CD14-positive monocyte (primary cell): ENCODE measurements at regions not wholly inside any gene's neighbourhood (a gene's known extent, or its start where the extent isn't known, plus 50 kb on each side); places are given as distances from the start of the nearest gene placed in this dataset.

Experiments
- DNase-seq, 3 donors: peaks; one replicate each; pipeline ENCODE4 v3.0.0-alpha.2; 2011 to 2022
- H2AFZ ChIP-seq: 2 replicates; pipeline ENCODE4 v1.6.0; 2012; ENCODE audit warnings: mild to moderate bottlenecking, low read depth, low read length, inconsistent platforms; ENCODE audit not compliant: insufficient read depth, poor library complexity, severe bottlenecking
- H3K27ac ChIP-seq, 2 donors: 1 replicate in 1 of 2; 2 replicates in 1 of 2; pipeline ENCODE4 v1.5.1; 2012 to 2013; ENCODE audit warnings: low read length in 2 of 2, control low read depth in 1 of 2, inconsistent platforms in 1 of 2, low read depth in 1 of 2, mild to moderate bottlenecking in 1 of 2
- H3K27me3 ChIP-seq, 2 donors: one replicate each; pipeline versions ENCODE4 v1.6.0 to v1.6.1; 2011 to 2013; ENCODE audit warnings: low read length in 2 of 2; ENCODE audit not compliant: control insufficient read depth in 2 of 2, insufficient read depth in 2 of 2
- H3K36me3 ChIP-seq, 2 donors: replicated peaks in 1 of 2; 1 replicate in 1 of 2; 2 replicates in 1 of 2; pipeline versions ENCODE4 v1.5.1 to v1.6.1; 2012 to 2013; ENCODE audit warnings: low read length in 2 of 2, control low read depth in 1 of 2, inconsistent platforms in 1 of 2, mild to moderate bottlenecking in 1 of 2; ENCODE audit not compliant: insufficient read depth in 2 of 2, control insufficient read depth in 1 of 2
- H3K4me1 ChIP-seq, 2 donors: 1 replicate in 1 of 2; 2 replicates in 1 of 2; pipeline versions ENCODE4 v1.5.1 to v1.6.1; 2012 to 2013; ENCODE audit warnings: low read length in 2 of 2, control low read depth in 1 of 2, inconsistent platforms in 1 of 2, mild to moderate bottlenecking in 1 of 2, moderate library complexity in 1 of 2; ENCODE audit not compliant: insufficient read depth in 2 of 2, control insufficient read depth in 1 of 2
- H3K4me2 ChIP-seq: replicated peaks from 2 replicates; pipeline ENCODE3; 2012; ENCODE audit warnings: low read length, moderate library complexity, mild to moderate bottlenecking; ENCODE audit not compliant: poor library complexity, severe bottlenecking; ENCODE audit errors: extremely low read depth
- H3K4me3 ChIP-seq, 3 experiments: fragments of 200-600 bp in 1 of 3; sonication (generic) in 1 of 3; replicated peaks in 1 of 3; 1 replicate in 2 of 3; 2 replicates in 1 of 3; pipeline ENCODE4 v1.5.1; 2011 to 2013; ENCODE audit warnings: low read length in 3 of 3, mild to moderate bottlenecking in 3 of 3, control low read depth in 2 of 3, low read depth in 2 of 3, inconsistent platforms in 1 of 3, moderate library complexity in 1 of 3
- H3K79me2 ChIP-seq: 2 replicates; pipeline ENCODE4 v1.6.0; 2012; ENCODE audit warnings: mild to moderate bottlenecking, control low read depth, inconsistent platforms, low read length, moderate library complexity; ENCODE audit not compliant: insufficient read depth
- H3K9ac ChIP-seq: 2 replicates; pipeline ENCODE4 v1.6.0; 2017; ENCODE audit warnings: low read length, mild to moderate bottlenecking; ENCODE audit not compliant: insufficient read depth, poor library complexity, severe bottlenecking
- H3K9me3 ChIP-seq, 2 donors: replicated peaks in 1 of 2; 1 replicate in 1 of 2; 2 replicates in 1 of 2; pipeline versions ENCODE4 v1.5.1 to v1.6.1; 2012 to 2013; ENCODE audit warnings: low read length in 2 of 2, control low read depth in 1 of 2; ENCODE audit not compliant: control insufficient read depth in 1 of 2, insufficient read depth in 1 of 2
- H4K20me1 ChIP-seq: 2 replicates; pipeline ENCODE4 v1.6.0; 2012; ENCODE audit warnings: mild to moderate bottlenecking, low read length, control low read depth, moderate library complexity; ENCODE audit not compliant: insufficient read depth
- H3K27ac Mint-ChIP-seq, 7 donors: one replicate each; pipeline ENCODE4 v1.8.0; 2020; ENCODE audit warnings: mild to moderate bottlenecking in 7 of 7, mixed read lengths in 7 of 7, moderate library complexity in 6 of 7, inconsistent platforms in 2 of 7
- H3K27me3 Mint-ChIP-seq, 3 donors: one replicate each; pipeline ENCODE4 v1.8.0; 2021 to 2022; ENCODE audit warnings: low read depth in 3 of 3, mild to moderate bottlenecking in 3 of 3, mixed read lengths in 3 of 3, moderate library complexity in 3 of 3, inconsistent platforms in 1 of 3
- H3K36me3 Mint-ChIP-seq, 2 donors: one replicate each; pipeline ENCODE4 v1.8.0; 2020; ENCODE audit warnings: mixed read lengths in 2 of 2, inconsistent platforms in 1 of 2, mild to moderate bottlenecking in 1 of 2
- H3K4me1 Mint-ChIP-seq: one replicate; pipeline ENCODE4 v1.8.0; 2020; ENCODE audit warnings: mild to moderate bottlenecking, mixed read lengths
- H3K4me3 Mint-ChIP-seq, 2 donors: one replicate each; pipeline ENCODE4 v1.8.0; 2020; ENCODE audit warnings: mild to moderate bottlenecking in 2 of 2, mixed read lengths in 2 of 2, moderate library complexity in 1 of 2
- H3K9me3 Mint-ChIP-seq, 7 donors: one replicate each; pipeline ENCODE4 v1.8.0; 2020 to 2022; ENCODE audit warnings: mixed read lengths in 7 of 7, mild to moderate bottlenecking in 6 of 7, moderate library complexity in 6 of 7, inconsistent platforms in 2 of 7
- CTCF ChIP-seq: fragments of 200-600 bp; IDR thresholded peaks from one replicate; pipeline ENCODE4 v1.8.0; 2022; ENCODE audit warnings: antibody characterized with exemption, mild to moderate bottlenecking
- WGBS: methylation state at CpG from one replicate; pipeline ENCODE4 v1.1.5; 2013; ENCODE audit warnings: missing lambda C conversion rate; ENCODE audit not compliant: insufficient coverage; 5-methylcytosine and 5-hydroxymethylcytosine counted together
- intact Hi-C, 2 donors: fragments of 100-400 bp; cut with micrococcal nuclease; formaldehyde crosslinking; loops; one replicate each; pipeline versions ENCODE4 v1.15.0 to v1.15.1; 2023

- intact Hi-C loops: no loop called here
These were observed 893.3 kb downstream of the SORCS1 start for GRCh38 chr10:106271237-106271636.

DNA sequence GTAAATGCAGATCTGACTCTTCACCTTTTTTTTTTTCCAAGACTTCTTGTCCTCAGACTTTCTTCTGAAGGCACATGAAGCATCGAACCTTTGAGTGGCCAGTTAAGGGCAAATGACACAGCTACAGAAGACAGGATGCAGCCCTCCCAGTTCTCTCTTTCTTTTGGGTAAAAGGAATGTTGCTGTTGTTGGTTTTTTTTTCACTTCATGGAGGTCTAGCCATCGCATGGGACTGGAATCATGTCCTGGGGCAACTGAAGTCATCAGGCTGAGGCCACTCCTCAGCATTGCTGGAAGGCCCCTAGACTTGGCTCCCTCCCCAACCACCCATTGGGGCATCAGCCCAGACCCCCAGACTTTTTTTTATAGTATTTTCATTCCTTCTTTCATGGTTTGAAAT, 896.5 kb downstream of the SORCS1 start:
- no peaks in the 10 kb centered on the region for H3K4me1 Mint-ChIP-seq
- no peak overlapping the region for H3K4me3 Mint-ChIP-seq
- no peaks in the 10 kb centered on the region for H3K36me3 ChIP-seq
- intact Hi-C loops: no loop called here
- no peak for DNase-seq
- no peak overlapping the region for H3K27ac ChIP-seq
- H3K27me3 ChIP-seq: no peaks in the 10 kb centered on the region
- no peak overlapping the region for H3K9ac ChIP-seq
- H2AFZ ChIP-seq: no peak overlapping the region
- H3K4me2 ChIP-seq: no peak overlapping the region
- no peak overlapping the region for H3K4me3 ChIP-seq
- H3K27ac Mint-ChIP-seq: no peak overlapping the region
- H3K9me3 Mint-ChIP-seq: peaks cover 0 to 19% (median 8%) of the 10 kb centered on the region in 7 donors
- no peaks in the 10 kb centered on the region for H3K79me2 ChIP-seq
- no peak for TF ChIP-seq CTCF
- no peaks in the 10 kb centered on the region for H4K20me1 ChIP-seq
- H3K4me1 ChIP-seq: no peaks in the 10 kb centered on the region
- peaks cover 5 to 23% of the 10 kb centered on the region in 2 donors for H3K9me3 ChIP-seq
- WGBS: no CpG with 5 or more reads among the region's 2 CpGs
- no peaks in the 10 kb centered on the region for H3K36me3 Mint-ChIP-seq
- H3K27me3 Mint-ChIP-seq: peaks cover 0 to 2% (median 0%) of the 10 kb centered on the region in 3 donors

More at GRCh38 chr10:106271237-106271636, 893.3 kb downstream of the SORCS1 start:
- Mint-ChIP-seq H3K4me3 (no peak overlapping the region), H3K27me3 (peaks cover 0 to 2% (median 0%) of the 10 kb centered on the region in 3 donors), H3K27ac (no peak overlapping the region), H3K36me3 (no peaks in the 10 kb centered on the region), H3K4me1 (no peaks in the 10 kb centered on the region), H3K9me3 (peaks cover 0 to 23% (median 7%) of the 10 kb centered on the region in 7 donors)
- no peak overlapping the region for H2AFZ ChIP-seq
- H3K27ac ChIP-seq: no peak overlapping the region
- no CpG with 5 or more reads among the region's 3 CpGs for WGBS
- H3K79me2 ChIP-seq: no peaks in the 10 kb centered on the region
- H3K27me3 ChIP-seq: no peaks in the 10 kb centered on the region
- H3K9ac ChIP-seq: no peak overlapping the region
- H3K9me3 ChIP-seq: peaks cover 5 to 23% of the 10 kb centered on the region in 2 donors
- no peak overlapping the region for H3K4me3 ChIP-seq
- DNase-seq: no peak
- no peaks in the 10 kb centered on the region for H3K4me1 ChIP-seq
- H4K20me1 ChIP-seq: no peaks in the 10 kb centered on the region
- no peak for TF ChIP-seq CTCF
- H3K4me2 ChIP-seq: no peak overlapping the region
- no peaks in the 10 kb centered on the region for H3K36me3 ChIP-seq
